T-helper 1 cell treated with Interleukin-12 subunit alpha and Interleukin-12 subunit beta and Interleukin-4 antibody, amounts not matched to agents 30 ng/mL and 1 ng/mL, for 36 hours (primary cell): ENCODE measurements at regions not wholly inside any gene's neighbourhood (a gene's known extent, or its start where the extent isn't known, plus 50 kb on each side); places are given as distances from the start of the nearest gene placed in this dataset.
"Not testable (repeated sequence)": the region's sequence is repeated elsewhere in the genome, so short reads cannot be mapped to it uniquely, and the experiment has no call there.

ENCODE experiments used
- intact Hi-C: fragments of 100-400 bp; cut with micrococcal nuclease; formaldehyde crosslinking; loops from one replicate; pipeline ENCODE4 v1.15.1; 2024

DNA sequence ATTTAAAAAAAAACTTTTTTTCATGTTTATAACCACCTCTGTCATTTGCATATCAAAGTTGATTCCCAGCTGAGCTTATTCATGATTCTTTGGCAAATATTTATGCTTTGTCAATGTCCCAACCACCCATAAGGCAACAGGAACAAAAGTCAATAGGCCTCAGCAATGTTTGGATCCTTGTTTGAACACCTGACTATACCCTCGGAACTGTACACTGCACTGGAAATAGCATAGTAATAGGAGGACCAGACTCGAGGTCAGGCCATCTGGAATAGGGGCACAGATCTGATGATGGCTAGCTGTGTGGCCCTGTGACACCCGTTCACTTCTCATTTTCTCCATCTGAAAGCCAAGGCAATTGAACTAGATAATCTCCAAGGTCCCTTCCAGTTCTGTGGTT is 301.7 kb upstream of the ATP11B start:
- intact Hi-C loops, result loop anchor here (2.0 kb wide), 1 partner anchor 783 kb away; no protein-coding TSS in a partner anchor

DNA sequence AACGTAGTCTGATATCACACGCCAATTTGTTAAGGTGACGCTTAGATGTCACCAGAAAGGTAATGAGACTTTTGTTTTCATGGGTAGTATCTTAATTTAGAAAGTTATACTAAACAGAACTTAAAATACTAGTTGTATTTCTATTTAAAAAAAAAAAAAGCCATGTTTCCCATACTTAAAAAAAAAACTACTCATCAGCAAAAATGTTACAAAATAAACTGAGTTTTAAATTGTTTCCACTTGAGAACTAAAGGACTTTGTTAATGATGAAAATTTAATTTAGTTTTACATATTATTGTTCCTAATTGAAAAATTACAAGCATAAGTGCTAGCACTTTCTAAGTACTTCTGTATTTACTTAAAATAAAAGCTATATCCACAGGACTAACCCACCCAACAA is 300.8 kb upstream of the ATP11B start:
- intact Hi-C loops, result no loop called here

GRCh38 chr3:182500289-182500688 is 293.0 kb upstream of the ATP11B start:
- intact Hi-C loops, result no loop called here

- intact Hi-C loops, result no loop called here
Measured at GRCh38 chr3:182501856-182502255, 291.4 kb upstream of the ATP11B start.

- intact Hi-C loops, result no loop called here
Measured at GRCh38 chr3:182503401-182503800, 289.9 kb upstream of the ATP11B start.

DNA sequence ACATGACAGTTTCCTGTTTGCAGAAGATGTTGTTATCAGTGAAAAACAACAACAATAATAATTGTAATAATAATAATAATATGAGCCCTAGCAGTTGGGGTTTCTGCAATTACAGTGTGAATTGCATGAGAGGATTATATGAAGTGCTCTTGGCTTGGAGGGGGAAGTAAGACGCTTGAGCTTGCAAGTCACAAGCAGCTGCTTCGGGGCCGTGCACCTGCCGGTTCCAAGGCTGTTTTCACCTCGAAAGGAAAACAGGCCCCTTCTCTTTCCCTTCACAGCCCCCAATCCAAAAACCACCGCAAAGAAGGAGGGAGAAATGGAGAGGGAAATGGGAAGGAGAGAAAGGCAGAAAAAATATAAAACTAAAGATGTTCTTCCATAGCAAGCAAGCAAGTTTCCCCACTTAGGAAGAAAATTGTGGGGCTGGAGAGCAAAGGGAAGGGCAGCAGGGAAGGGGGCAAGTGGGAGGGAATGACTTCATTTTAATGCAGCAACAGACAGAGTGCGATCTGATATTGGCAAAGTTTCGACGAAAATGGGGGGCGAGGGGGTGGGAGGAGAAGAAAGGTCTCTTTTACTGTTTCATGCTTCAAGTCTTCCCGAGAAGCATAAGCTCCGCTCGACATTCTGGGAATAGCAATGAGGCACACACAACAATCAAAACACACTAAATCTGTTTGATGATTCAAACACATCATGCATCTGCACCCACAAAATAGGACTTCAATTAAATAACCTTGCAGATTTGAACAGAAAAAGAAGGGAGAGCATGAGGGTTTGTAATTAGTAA is 284.2 kb upstream of the ATP11B start:
- intact Hi-C loops, result no loop called here

DNA sequence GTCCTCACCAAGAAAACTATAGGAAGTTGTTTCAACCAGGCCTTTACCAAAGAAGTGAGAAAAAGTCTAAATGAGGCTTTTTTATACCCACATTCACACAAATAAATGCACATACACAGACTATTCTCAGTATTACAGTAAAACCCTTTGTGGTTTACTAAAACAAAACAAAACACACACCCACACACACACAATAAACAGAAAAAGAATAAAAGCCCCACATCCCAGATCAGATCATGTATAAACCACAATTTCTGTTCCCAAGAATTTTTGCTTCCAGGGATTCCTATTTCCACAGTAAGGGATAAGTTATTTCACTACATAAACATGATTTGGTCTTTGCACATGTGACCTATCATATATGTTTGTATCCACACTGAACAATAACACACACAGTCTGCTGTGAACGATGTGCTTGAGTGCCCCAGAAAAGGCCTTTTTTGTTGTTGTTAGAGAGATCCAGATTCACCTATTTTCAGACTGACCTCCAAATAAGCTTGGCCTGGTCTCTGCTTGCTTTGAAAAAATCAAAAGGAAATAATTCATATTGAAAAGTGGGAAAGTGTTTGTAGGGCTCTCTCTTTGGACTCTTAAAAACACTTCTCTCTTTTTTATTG is 283.4 kb upstream of the ATP11B start:
- intact Hi-C loops, result no loop called here

GRCh38 chr3:182514236-182514964 is 278.9 kb upstream of the ATP11B start:
- intact Hi-C loops, result no loop called here

- intact Hi-C loops, result no loop called here
Measured at GRCh38 chr3:182516597-182517336, 276.5 kb upstream of the ATP11B start.

GRCh38 chr3:182519569-182519968 is 273.7 kb upstream of the ATP11B start:
- intact Hi-C loops, result no loop called here

- intact Hi-C loops, result no loop called here
Measured at GRCh38 chr3:182521339-182521738, 272.0 kb upstream of the ATP11B start.

- intact Hi-C loops, result not testable (repeated sequence)
Measured at GRCh38 chr3:182523424-182523823, 269.9 kb upstream of the ATP11B start.

DNA sequence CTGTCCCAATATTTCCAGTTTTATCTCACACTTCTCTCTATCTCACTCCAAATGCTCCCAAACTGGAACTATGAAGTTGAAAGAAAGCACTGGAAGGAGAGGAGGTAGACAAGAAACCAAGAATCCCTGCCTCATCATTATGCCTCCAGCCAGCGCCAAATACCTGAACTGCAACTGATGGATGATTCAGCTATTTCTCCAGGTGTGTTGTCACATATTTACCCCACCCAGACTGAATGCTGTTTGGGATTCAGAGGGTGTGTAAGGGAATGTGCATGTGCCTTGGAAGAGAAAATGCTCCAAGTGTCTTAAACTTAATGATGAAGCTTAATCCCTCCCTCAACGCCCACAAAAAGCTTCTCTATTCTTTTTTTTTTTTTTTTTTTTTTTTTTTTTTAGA is 269.5 kb upstream of the ATP11B start:
- intact Hi-C loops, result no loop called here

DNA sequence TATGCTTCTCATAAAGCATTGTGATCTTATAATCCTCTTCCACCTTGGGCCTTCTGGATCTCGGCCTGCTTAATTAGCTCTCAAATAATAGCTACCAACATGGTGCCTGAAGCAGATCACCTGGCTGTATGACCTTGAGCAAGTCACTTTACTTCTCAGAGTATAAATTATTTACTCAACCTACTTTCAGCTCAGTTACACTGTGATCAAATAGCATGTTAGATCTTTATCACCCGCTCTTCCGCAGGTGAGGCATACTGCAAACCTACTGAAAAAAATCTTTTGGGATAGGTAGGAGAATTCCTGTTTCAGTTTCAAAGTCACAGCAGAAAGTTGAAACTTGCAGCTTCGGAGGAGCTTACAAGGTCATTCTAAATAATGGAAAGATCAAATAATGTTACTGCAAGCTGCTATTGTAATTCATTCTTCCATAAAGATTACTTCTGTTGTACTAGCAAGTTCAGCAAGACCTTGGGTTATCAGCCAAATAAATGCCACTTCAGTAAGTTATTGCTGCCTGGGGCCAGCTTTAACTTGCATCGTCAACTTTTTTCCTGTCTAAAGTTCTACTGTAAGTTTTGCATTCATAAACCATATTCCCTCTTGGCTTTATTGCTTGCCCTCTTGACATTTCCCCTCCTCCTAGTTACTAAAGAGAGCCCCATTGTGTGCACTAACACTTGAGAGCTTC is 268.4 kb upstream of the ATP11B start:
- intact Hi-C loops, result no loop called here

- intact Hi-C loops, result no loop called here
Measured at GRCh38 chr3:182525766-182526374, 267.4 kb upstream of the ATP11B start.

DNA sequence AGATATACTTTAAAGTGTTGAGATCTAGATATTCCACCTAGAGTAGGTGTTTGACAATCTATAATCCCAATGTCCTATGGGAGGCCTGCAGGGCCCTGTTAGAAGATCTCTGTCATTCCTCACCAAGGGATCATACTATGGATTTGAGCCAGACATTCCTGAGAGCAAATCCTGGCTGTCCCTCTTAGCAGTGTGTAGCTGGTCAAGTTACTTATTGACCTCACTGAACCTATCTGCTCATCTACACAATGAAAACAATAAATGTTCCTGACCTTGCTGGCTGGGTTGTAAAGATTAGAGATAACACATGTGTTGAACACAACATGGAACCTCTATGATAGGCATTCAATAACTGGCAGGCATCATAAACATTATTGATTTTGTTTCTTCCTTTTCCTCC is 265.6 kb upstream of the ATP11B start:
- intact Hi-C loops, result no loop called here

DNA sequence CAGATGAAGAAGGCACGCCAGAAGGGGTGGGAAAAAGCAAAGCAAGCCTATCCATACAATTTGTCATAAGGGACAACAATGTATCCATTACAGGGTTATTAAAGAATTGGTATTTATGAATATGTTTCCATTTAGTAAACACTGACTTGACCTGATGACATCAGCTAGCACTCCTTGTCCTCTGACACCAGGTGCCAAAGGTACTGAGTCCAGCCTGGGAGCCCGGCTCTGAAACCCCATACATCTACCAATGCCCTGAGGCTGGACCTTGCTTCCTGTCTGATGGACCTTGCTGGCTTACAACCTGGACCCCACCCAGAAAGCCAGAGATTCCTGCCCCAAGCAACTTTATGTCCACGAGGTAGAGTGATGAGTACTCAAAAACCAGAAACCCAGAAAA is 263.0 kb upstream of the ATP11B start:
- intact Hi-C loops, result no loop called here

- intact Hi-C loops, result no loop called here
Measured at GRCh38 chr3:182533394-182533793, 259.9 kb upstream of the ATP11B start.

- intact Hi-C loops, result no loop called here
Measured at GRCh38 chr3:182544542-182544941, 248.8 kb upstream of the ATP11B start.

GRCh38 chr3:182562274-182562673 is 231.0 kb upstream of the ATP11B start:
- intact Hi-C loops, result loop anchor here (10.0 kb wide), 1 partner anchor 1887 kb away; the partner anchor contains the start of gene CCDC39
